ENCODE measurements at regions not wholly inside any gene's neighbourhood (a gene's known extent, or its start where the extent isn't known, plus 50 kb on each side); places are given as distances from the start of the nearest gene placed in this dataset.

DNA sequence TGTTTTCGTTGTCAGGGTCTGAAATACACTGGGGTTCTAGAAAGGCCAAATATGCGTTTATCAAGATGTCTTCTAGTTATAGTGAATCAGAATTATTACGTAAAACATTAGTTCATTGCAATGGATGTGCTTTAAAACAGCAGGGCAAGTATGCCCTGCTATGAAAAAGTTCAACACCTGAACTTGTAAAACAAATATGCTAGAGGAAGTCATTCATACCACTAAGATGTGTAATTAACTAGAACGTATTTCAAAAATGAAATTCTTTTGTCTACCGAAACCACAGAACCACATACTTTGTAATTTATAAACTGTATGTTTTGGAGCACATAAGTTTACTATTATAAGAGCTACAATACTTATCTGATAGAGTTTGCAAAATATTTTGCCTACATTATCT is 266.2 kb downstream of the KCTD12 start:
- DNase-seq (ENCODE audit: insufficient read length, low spot score) (no peak), FAIRE-seq (no peak)
- TF ChIP-seq, protein P1, sequence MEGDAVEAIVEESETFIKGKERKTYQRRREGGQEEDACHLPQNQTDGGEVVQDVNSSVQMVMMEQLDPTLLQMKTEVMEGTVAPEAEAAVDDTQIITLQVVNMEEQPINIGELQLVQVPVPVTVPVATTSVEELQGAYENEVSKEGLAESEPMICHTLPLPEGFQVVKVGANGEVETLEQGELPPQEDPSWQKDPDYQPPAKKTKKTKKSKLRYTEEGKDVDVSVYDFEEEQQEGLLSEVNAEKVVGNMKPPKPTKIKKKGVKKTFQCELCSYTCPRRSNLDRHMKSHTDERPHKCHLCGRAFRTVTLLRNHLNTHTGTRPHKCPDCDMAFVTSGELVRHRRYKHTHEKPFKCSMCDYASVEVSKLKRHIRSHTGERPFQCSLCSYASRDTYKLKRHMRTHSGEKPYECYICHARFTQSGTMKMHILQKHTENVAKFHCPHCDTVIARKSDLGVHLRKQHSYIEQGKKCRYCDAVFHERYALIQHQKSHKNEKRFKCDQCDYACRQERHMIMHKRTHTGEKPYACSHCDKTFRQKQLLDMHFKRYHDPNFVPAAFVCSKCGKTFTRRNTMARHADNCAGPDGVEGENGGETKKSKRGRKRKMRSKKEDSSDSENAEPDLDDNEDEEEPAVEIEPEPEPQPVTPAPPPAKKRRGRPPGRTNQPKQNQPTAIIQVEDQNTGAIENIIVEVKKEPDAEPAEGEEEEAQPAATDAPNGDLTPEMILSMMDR (IDR thresholded peaks at IDR 0.05; ENCODE audit: insufficient read depth, missing control alignments), result no peak

GRCh38 chr13:76619631-76620030 is 266.6 kb downstream of the KCTD12 start:
- FAIRE-seq (no peak), DNase-seq (ENCODE audit: insufficient read length, low spot score) (no peak)
- TF ChIP-seq, protein P1 (IDR thresholded peaks at IDR 0.05; ENCODE audit: insufficient read depth, missing control alignments), result no peak

GRCh38 chr13:76610819-76611415 is 275.3 kb downstream of the KCTD12 start:
- FAIRE-seq (no peak), DNase-seq (ENCODE audit: insufficient read length, low spot score) (no peak)
- TF ChIP-seq, protein P1 (IDR thresholded peaks at IDR 0.05; ENCODE audit: insufficient read depth, missing control alignments), result no peak

GRCh38 chr13:76609643-76610042 is 276.6 kb downstream of the KCTD12 start:
- no peak for FAIRE-seq
- TF ChIP-seq, protein P1 (IDR thresholded peaks at IDR 0.05; ENCODE audit: insufficient read depth, missing control alignments), result no peak
- DNase-seq (ENCODE audit: insufficient read length, low spot score), result no peak

GRCh38 chr13:76607866-76608265 is 278.3 kb downstream of the KCTD12 start:
- FAIRE-seq, result no peak
- no peak for DNase-seq (ENCODE audit: insufficient read length, low spot score)
- TF ChIP-seq, protein P1 (IDR thresholded peaks at IDR 0.05; ENCODE audit: insufficient read depth, missing control alignments), result no peak

GRCh38 chr13:76600081-76600480 is 286.1 kb downstream of the KCTD12 start:
- TF ChIP-seq, protein P1 (IDR thresholded peaks at IDR 0.05; ENCODE audit: insufficient read depth, missing control alignments), result no peak
- FAIRE-seq (no peak), DNase-seq (ENCODE audit: insufficient read length, low spot score) (no peak)

- TF ChIP-seq, protein P1 (IDR thresholded peaks at IDR 0.05; ENCODE audit: insufficient read depth, missing control alignments), result no peak
- FAIRE-seq (no peak), DNase-seq (ENCODE audit: insufficient read length, low spot score) (no peak)
Observed at GRCh38 chr13:76597868-76598267, 288.3 kb downstream of the KCTD12 start.
